ENCODE measurements at regions not wholly inside any gene's neighbourhood (a gene's known extent, or its start where the extent isn't known, plus 50 kb on each side); places are given as distances from the start of the nearest gene placed in this dataset.

GRCh38 chr16:35753559-35754390, 2294.4 kb downstream of the TP53TG3F start:
- H3K36me3 ChIP-seq (ENCODE audit: control insufficient read depth, insufficient read depth, low read length): no peaks in the 10 kb centered on the region
- ChIA-PET CTCF (no interaction called here), POLR2A (no interaction called here)
- DNase-seq (ENCODE audit: low read depth): no peak
- H3K4me3 ChIP-seq (ENCODE audit: low read depth, low read length): no peak overlapping the region
- no peaks in the 10 kb centered on the region for H3K27me3 ChIP-seq (ENCODE audit: control insufficient read depth, insufficient read depth, low read length)
- no peak for TF ChIP-seq CTCF (IDR thresholded peaks at IDR 0.05; ENCODE audit: insufficient read depth, low read depth, low read length)

GRCh38 chr16:35754391-35755369, 2295.3 kb downstream of the TP53TG3F start:
- DNase-seq (ENCODE audit: low read depth): no peak
- CTCF ChIA-PET: no interaction called here

DNA sequence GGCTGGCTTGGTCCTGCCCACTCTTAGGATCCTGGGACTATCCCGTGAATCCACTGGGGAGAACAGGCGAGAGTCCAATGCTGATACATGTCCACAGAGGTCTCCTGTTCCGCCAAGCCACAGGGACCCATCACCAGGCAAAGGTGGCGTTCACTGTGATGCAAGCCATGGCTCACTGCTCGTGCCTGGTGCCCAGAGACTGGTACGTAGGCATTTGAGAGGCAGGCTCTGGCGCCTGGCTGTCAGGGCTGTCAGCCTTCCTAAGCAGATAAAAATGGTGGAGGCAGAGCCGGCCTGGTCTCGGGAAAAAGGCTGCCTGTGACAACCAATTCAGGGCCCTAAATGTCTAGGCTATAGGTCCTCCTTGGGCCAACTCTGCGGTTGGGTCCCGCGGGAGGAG, 2329.0 kb downstream of the TP53TG3F start:
- POLR2A ChIA-PET: no interaction called here
- no peak overlapping the region for H3K4me3 ChIP-seq (ENCODE audit: low read depth, low read length)
- DNase-seq (ENCODE audit: low read depth): no peak
- H3K36me3 ChIP-seq (ENCODE audit: control insufficient read depth, insufficient read depth, low read length): no peaks in the 10 kb centered on the region
- CTCF ChIA-PET: no interaction called here
- no peak for TF ChIP-seq CTCF (IDR thresholded peaks at IDR 0.05; ENCODE audit: insufficient read depth, low read depth, low read length)
- H3K27me3 ChIP-seq (ENCODE audit: control insufficient read depth, insufficient read depth, low read length): no peaks in the 10 kb centered on the region

More at GRCh38 chr16:35754391-35755369, 2295.3 kb downstream of the TP53TG3F start:
- POLR2A ChIA-PET: no interaction called here
- Histone ChIP-seq H3K27me3 (ENCODE audit: control insufficient read depth, insufficient read depth, low read length) (no peaks in the 10 kb centered on the region), H3K36me3 (ENCODE audit: control insufficient read depth, insufficient read depth, low read length) (no peaks in the 10 kb centered on the region), H3K4me3 (ENCODE audit: low read depth, low read length) (no peak overlapping the region)
- no peak for TF ChIP-seq CTCF (IDR thresholded peaks at IDR 0.05; ENCODE audit: insufficient read depth, low read depth, low read length)

GRCh38 chr16:35792516-35793285, 2333.3 kb downstream of the TP53TG3F start:
- CTCF ChIA-PET: no interaction called here
- DNase-seq (ENCODE audit: low read depth): no peak
- TF ChIP-seq CTCF (IDR thresholded peaks at IDR 0.05; ENCODE audit: insufficient read depth, low read depth, low read length): no peak
- Histone ChIP-seq H3K27me3 (ENCODE audit: control insufficient read depth, insufficient read depth, low read length) (no peaks in the 10 kb centered on the region), H3K36me3 (ENCODE audit: control insufficient read depth, insufficient read depth, low read length) (no peaks in the 10 kb centered on the region), H3K4me3 (ENCODE audit: low read depth, low read length) (no peak overlapping the region)
- POLR2A ChIA-PET: no interaction called here
